HG03342 (cell line): ENCODE measurements at regions not wholly inside any gene's neighbourhood (a gene's known extent, or its start where the extent isn't known, plus 50 kb on each side); places are given as distances from the start of the nearest gene placed in this dataset.

Source experiments
- ATAC-seq: cut with Tn5 transposase; IDR thresholded peaks from one replicate; pipeline ENCODE4 v1.9.1; 2021; ENCODE audit warnings: mild to moderate bottlenecking, moderate library complexity; ENCODE audit not compliant: unreplicated experiment

GRCh38 chr10:24113901-24114300, 95.0 kb upstream of the KIAA1217 start:
- ATAC-seq, result no peak

- no peak for ATAC-seq
Measured at GRCh38 chr10:24114556-24114955, 94.4 kb upstream of the KIAA1217 start.

GRCh38 chr10:24115403-24115802, 93.5 kb upstream of the KIAA1217 start:
- no peak for ATAC-seq

GRCh38 chr10:24118246-24118645, 90.7 kb upstream of the KIAA1217 start:
- no peak for ATAC-seq

- no peak for ATAC-seq
Measured at GRCh38 chr10:24119896-24120295, 89.0 kb upstream of the KIAA1217 start.

GRCh38 chr10:24120646-24121045, 88.3 kb upstream of the KIAA1217 start:
- no peak for ATAC-seq

- no peak for ATAC-seq
Measured at GRCh38 chr10:24127516-24127915, 81.4 kb upstream of the KIAA1217 start.

GRCh38 chr10:24128066-24128730, 80.7 kb upstream of the KIAA1217 start:
- ATAC-seq, result no peak

GRCh38 chr10:24132741-24133140, 76.2 kb upstream of the KIAA1217 start:
- no peak for ATAC-seq

- ATAC-seq, result no peak
Measured at GRCh38 chr10:24133835-24134234, 75.1 kb upstream of the KIAA1217 start.

GRCh38 chr10:24136070-24136469, 72.9 kb upstream of the KIAA1217 start:
- no peak for ATAC-seq

- ATAC-seq, result no peak
Measured at GRCh38 chr10:24147321-24147720, 61.6 kb upstream of the KIAA1217 start.

GRCh38 chr10:24149640-24150039, 59.3 kb upstream of the KIAA1217 start:
- ATAC-seq, result no peak

GRCh38 chr10:24150853-24151252, 58.1 kb upstream of the KIAA1217 start:
- no peak for ATAC-seq

GRCh38 chr10:24152270-24152669, 56.7 kb upstream of the KIAA1217 start:
- ATAC-seq, result no peak

- ATAC-seq, result no peak
Measured at GRCh38 chr10:24153031-24153430, 55.9 kb upstream of the KIAA1217 start.

GRCh38 chr10:24153537-24153936, 55.4 kb upstream of the KIAA1217 start:
- no peak for ATAC-seq

- no peak for ATAC-seq
Measured at GRCh38 chr10:24156686-24157085, 52.3 kb upstream of the KIAA1217 start.

GRCh38 chr10:24157567-24157966, 51.4 kb upstream of the KIAA1217 start:
- ATAC-seq, result no peak
